ENCODE measurements at regions not wholly inside any gene's neighbourhood (a gene's known extent, or its start where the extent isn't known, plus 50 kb on each side); places are given as distances from the start of the nearest gene placed in this dataset.

DNA sequence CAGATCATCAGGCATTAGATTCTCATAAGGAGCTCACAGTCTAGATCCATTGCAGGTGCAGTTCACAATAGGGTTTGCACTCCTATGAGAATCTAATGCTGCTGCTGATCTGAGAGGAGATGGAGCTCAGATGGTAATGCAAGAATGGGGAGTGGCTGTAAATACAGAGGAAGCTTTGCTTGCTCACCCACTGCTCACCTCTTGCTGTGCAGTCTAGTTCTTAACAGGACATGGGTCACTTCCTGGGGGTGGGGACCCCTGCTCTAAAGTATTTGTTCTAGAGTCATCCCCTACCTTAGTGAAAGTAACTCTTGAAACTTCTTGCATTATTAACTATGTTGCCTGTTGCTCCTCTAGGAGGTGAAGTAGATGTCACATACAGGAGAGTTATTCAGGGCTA lies 171.3 kb upstream of the PARD3B start:
- TF ChIP-seq, protein P1, sequence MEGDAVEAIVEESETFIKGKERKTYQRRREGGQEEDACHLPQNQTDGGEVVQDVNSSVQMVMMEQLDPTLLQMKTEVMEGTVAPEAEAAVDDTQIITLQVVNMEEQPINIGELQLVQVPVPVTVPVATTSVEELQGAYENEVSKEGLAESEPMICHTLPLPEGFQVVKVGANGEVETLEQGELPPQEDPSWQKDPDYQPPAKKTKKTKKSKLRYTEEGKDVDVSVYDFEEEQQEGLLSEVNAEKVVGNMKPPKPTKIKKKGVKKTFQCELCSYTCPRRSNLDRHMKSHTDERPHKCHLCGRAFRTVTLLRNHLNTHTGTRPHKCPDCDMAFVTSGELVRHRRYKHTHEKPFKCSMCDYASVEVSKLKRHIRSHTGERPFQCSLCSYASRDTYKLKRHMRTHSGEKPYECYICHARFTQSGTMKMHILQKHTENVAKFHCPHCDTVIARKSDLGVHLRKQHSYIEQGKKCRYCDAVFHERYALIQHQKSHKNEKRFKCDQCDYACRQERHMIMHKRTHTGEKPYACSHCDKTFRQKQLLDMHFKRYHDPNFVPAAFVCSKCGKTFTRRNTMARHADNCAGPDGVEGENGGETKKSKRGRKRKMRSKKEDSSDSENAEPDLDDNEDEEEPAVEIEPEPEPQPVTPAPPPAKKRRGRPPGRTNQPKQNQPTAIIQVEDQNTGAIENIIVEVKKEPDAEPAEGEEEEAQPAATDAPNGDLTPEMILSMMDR (conservative IDR thresholded peaks at IDR 0.05 in 1 of 2, IDR thresholded peaks at IDR 0.05 in 1 of 2; ENCODE audit: low read depth in 1 of 2, low read length in 2 of 2) = no peak
- TF ChIP-seq EZH2 (IDR thresholded peaks at IDR 0.05; ENCODE audit: low read length, missing control alignments) = no peak
